GM21717 (cell line): ENCODE measurements at regions not wholly inside any gene's neighbourhood (a gene's known extent, or its start where the extent isn't known, plus 50 kb on each side); places are given as distances from the start of the nearest gene placed in this dataset.

Experiments used
- ATAC-seq: cut with Tn5 transposase; IDR thresholded peaks from one replicate; pipeline ENCODE4 v1.9.1; 2021; ENCODE audit warnings: mild to moderate bottlenecking, moderate library complexity; ENCODE audit not compliant: unreplicated experiment

GRCh38 chr17:36814958-36815357 lies 122.3 kb upstream of the LHX1 start:
- no peak for ATAC-seq

GRCh38 chr17:36816214-36816906 lies 120.9 kb upstream of the LHX1 start:
- ATAC-seq, result no peak

- no peak for ATAC-seq
These were observed 120.4 kb upstream of the LHX1 start for GRCh38 chr17:36816907-36817288.

GRCh38 chr17:36817483-36818048 lies 119.7 kb upstream of the LHX1 start:
- ATAC-seq, result no peak

- ATAC-seq, result no peak
These were observed 119.0 kb upstream of the LHX1 start for GRCh38 chr17:36818134-36818825.

- no peak for ATAC-seq
These were observed 113.2 kb upstream of the LHX1 start for GRCh38 chr17:36823850-36824677.

- no peak for ATAC-seq
These were observed 112.6 kb upstream of the LHX1 start for GRCh38 chr17:36824678-36825101.

- ATAC-seq, result no peak
These were observed 112.2 kb upstream of the LHX1 start for GRCh38 chr17:36825113-36825512.

GRCh38 chr17:36825521-36825920 lies 111.8 kb upstream of the LHX1 start:
- no peak for ATAC-seq

- ATAC-seq, result no peak
These were observed 111.3 kb upstream of the LHX1 start for GRCh38 chr17:36825951-36826350.

GRCh38 chr17:36827081-36827480 lies 110.2 kb upstream of the LHX1 start:
- ATAC-seq, result no peak

- no peak for ATAC-seq
These were observed 107.6 kb upstream of the LHX1 start for GRCh38 chr17:36829676-36830075.

- no peak for ATAC-seq
These were observed 104.0 kb upstream of the LHX1 start for GRCh38 chr17:36833279-36833678.

- ATAC-seq, result no peak
These were observed 102.2 kb upstream of the LHX1 start for GRCh38 chr17:36835036-36835435.

- no peak for ATAC-seq
These were observed 99.9 kb upstream of the LHX1 start for GRCh38 chr17:36837195-36837938.

- ATAC-seq, result no peak
These were observed 99.4 kb upstream of the LHX1 start for GRCh38 chr17:36837939-36838272.

GRCh38 chr17:36839256-36839655 lies 98.0 kb upstream of the LHX1 start:
- ATAC-seq, result no peak

GRCh38 chr17:36840796-36841195 lies 96.5 kb upstream of the LHX1 start:
- no peak for ATAC-seq

- no peak for ATAC-seq
These were observed 95.0 kb upstream of the LHX1 start for GRCh38 chr17:36842231-36842819.

GRCh38 chr17:36842963-36843558 lies 94.2 kb upstream of the LHX1 start:
- ATAC-seq, result no peak
